ENCODE measurements at regions not wholly inside any gene's neighbourhood (a gene's known extent, or its start where the extent isn't known, plus 50 kb on each side); places are given as distances from the start of the nearest gene placed in this dataset.

- Histone ChIP-seq H4K20me1 (ENCODE audit: insufficient read depth, low read length, poor library complexity, severe bottlenecking) (no peaks in the 10 kb centered on the region), H3K9ac (ENCODE audit: low read depth, low read length, poor library complexity, severe bottlenecking) (no peak overlapping the region), H2AFZ (ENCODE audit: low read length) (no peak overlapping the region), H3K27me3 (ENCODE audit: insufficient read depth, low read length, poor library complexity, severe bottlenecking) (no peaks in the 10 kb centered on the region), H3K36me3 (ENCODE audit: insufficient read depth, low read length) (no peaks in the 10 kb centered on the region), H3K79me2 (ENCODE audit: insufficient read depth, low read length) (no peaks in the 10 kb centered on the region), H3K4me2 (ENCODE audit: low read depth, low read length, poor library complexity, severe bottlenecking) (no peak overlapping the region), H3K4me1 (ENCODE audit: insufficient read depth, low read length, poor library complexity, severe bottlenecking) (no peaks in the 10 kb centered on the region), H3K9me2 (replicated peaks; ENCODE audit: low read depth, low read length) (no peaks in the 10 kb centered on the region), H3F3A (ENCODE audit: low read depth) (no peaks in the 10 kb centered on the region), H3K9me3 (ENCODE audit: insufficient read depth, low read depth, low read length) (no peaks in the 10 kb centered on the region), H3K4me3 (ENCODE audit: low read length, poor library complexity, severe bottlenecking) (no peak overlapping the region)
- TF ChIP-seq CTCF (conservative IDR thresholded peaks at IDR 0.05; ENCODE audit: low read length) (no peak), EZH2phosphoT487 (IDR thresholded peaks at IDR 0.05; ENCODE audit: borderline replicate concordance) (no peak)
These were observed 212.5 kb upstream of the NOCT start for GRCh38 chr4:138803051-138803450.

GRCh38 chr4:138802499-138802898 lies 213.1 kb upstream of the NOCT start:
- Histone ChIP-seq H3K27me3 (ENCODE audit: insufficient read depth, low read length, poor library complexity, severe bottlenecking) (no peaks in the 10 kb centered on the region), H3K4me2 (ENCODE audit: low read depth, low read length, poor library complexity, severe bottlenecking) (no peak overlapping the region), H3K4me3 (ENCODE audit: low read length, poor library complexity, severe bottlenecking) (no peak overlapping the region), H3K79me2 (ENCODE audit: insufficient read depth, low read length) (no peaks in the 10 kb centered on the region), H3K36me3 (ENCODE audit: insufficient read depth, low read length) (no peaks in the 10 kb centered on the region), H3F3A (ENCODE audit: low read depth) (no peaks in the 10 kb centered on the region), H2AFZ (ENCODE audit: low read length) (no peak overlapping the region), H3K9me3 (ENCODE audit: insufficient read depth, low read depth, low read length) (no peaks in the 10 kb centered on the region), H3K9ac (ENCODE audit: low read depth, low read length, poor library complexity, severe bottlenecking) (no peak overlapping the region), H3K9me2 (replicated peaks; ENCODE audit: low read depth, low read length) (no peaks in the 10 kb centered on the region), H4K20me1 (ENCODE audit: insufficient read depth, low read length, poor library complexity, severe bottlenecking) (no peaks in the 10 kb centered on the region), H3K4me1 (ENCODE audit: insufficient read depth, low read length, poor library complexity, severe bottlenecking) (no peaks in the 10 kb centered on the region)
- TF ChIP-seq EZH2phosphoT487 (IDR thresholded peaks at IDR 0.05; ENCODE audit: borderline replicate concordance) (no peak), CTCF (conservative IDR thresholded peaks at IDR 0.05; ENCODE audit: low read length) (no peak)

- no peaks in the 10 kb centered on the region for H3K9me3 ChIP-seq (ENCODE audit: insufficient read depth, low read depth, low read length)
- no peak overlapping the region for H3K4me2 ChIP-seq (ENCODE audit: low read depth, low read length, poor library complexity, severe bottlenecking)
- no peaks in the 10 kb centered on the region for H4K20me1 ChIP-seq (ENCODE audit: insufficient read depth, low read length, poor library complexity, severe bottlenecking)
- H3K4me1 ChIP-seq (ENCODE audit: insufficient read depth, low read length, poor library complexity, severe bottlenecking) = no peaks in the 10 kb centered on the region
- TF ChIP-seq CTCF (conservative IDR thresholded peaks at IDR 0.05; ENCODE audit: low read length) = no peak
- no peak for TF ChIP-seq EZH2phosphoT487 (IDR thresholded peaks at IDR 0.05; ENCODE audit: borderline replicate concordance)
- no peaks in the 10 kb centered on the region for H3K79me2 ChIP-seq (ENCODE audit: insufficient read depth, low read length)
- H3K9me2 ChIP-seq (replicated peaks; ENCODE audit: low read depth, low read length) = no peaks in the 10 kb centered on the region
- H3K27me3 ChIP-seq (ENCODE audit: insufficient read depth, low read length, poor library complexity, severe bottlenecking) = no peaks in the 10 kb centered on the region
- no peaks in the 10 kb centered on the region for H3F3A ChIP-seq (ENCODE audit: low read depth)
- H2AFZ ChIP-seq (ENCODE audit: low read length) = no peak overlapping the region
- H3K4me3 ChIP-seq (ENCODE audit: low read length, poor library complexity, severe bottlenecking) = no peak overlapping the region
- H3K36me3 ChIP-seq (ENCODE audit: insufficient read depth, low read length) = no peaks in the 10 kb centered on the region
- no peak overlapping the region for H3K9ac ChIP-seq (ENCODE audit: low read depth, low read length, poor library complexity, severe bottlenecking)
These were observed 215.2 kb upstream of the NOCT start for GRCh38 chr4:138800421-138800820.
